ENCODE measurements at regions not wholly inside any gene's neighbourhood (a gene's known extent, or its start where the extent isn't known, plus 50 kb on each side); places are given as distances from the start of the nearest gene placed in this dataset.
"Not testable (repeated sequence)": the region's sequence is repeated elsewhere in the genome, so short reads cannot be mapped to it uniquely, and the experiment has no call there.

- DNase-seq = no peak
These were observed 99.0 kb upstream of the TSHZ3 start for GRCh38 chr19:31448221-31448657.

DNA sequence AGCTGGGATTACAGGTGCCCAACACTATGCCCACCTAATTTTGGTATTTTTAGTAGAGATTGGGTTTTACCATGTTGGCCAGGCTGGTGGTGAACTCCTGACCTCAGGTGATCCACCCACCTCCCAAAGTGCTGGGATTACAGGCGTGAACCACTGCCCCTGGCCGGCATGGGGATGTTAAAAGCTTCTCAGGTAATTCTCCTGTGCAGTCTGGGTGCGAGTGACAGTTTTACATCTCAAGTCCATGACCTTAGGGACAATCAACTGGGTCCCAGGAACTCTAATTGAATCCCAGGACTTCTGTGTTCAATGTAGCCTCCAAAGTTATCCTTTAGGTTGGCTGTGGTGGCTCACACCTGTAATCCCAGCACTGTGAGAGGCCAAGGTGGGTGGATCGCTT lies 100.1 kb upstream of the TSHZ3 start:
- no peak for DNase-seq

- no peak for DNase-seq
These were observed 101.5 kb upstream of the TSHZ3 start for GRCh38 chr19:31450696-31451095.

GRCh38 chr19:31451686-31452330 lies 102.6 kb upstream of the TSHZ3 start:
- DNase-seq = no peak

GRCh38 chr19:31459430-31459829 lies 110.2 kb upstream of the TSHZ3 start:
- no peak for DNase-seq

DNA sequence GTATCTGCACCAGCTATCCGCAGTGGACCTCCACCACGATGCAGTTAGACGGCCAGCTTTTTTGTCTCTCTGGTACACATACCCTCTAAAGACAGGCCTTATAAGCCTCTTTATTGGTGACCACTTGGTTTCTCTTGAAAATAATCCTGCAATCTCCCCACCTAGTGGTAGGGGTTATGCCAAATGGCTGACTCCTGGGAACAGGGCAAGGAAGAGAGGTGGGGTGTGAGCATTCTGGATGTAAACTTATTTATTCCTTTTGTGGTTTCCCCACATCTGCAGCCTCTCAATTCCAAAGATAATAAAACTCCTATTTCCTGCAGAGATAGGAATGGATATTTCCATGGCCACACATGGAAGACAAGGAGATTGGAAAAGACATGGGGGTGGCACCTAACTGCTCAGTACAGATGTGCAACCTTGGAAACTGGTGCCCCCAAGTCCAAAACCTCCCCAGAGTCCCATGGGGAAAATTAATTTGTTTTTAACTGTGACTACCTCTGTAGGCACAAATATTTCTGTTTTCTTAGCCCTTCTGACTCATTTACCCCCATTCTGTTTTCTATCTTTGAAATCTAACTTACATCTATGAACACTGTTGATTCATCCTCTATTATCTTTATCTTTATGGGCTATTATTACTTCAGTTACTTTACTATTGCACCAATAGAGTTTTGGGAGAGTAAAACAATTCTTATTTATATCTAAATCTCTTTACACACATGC lies 112.7 kb upstream of the TSHZ3 start:
- DNase-seq = no peak

DNA sequence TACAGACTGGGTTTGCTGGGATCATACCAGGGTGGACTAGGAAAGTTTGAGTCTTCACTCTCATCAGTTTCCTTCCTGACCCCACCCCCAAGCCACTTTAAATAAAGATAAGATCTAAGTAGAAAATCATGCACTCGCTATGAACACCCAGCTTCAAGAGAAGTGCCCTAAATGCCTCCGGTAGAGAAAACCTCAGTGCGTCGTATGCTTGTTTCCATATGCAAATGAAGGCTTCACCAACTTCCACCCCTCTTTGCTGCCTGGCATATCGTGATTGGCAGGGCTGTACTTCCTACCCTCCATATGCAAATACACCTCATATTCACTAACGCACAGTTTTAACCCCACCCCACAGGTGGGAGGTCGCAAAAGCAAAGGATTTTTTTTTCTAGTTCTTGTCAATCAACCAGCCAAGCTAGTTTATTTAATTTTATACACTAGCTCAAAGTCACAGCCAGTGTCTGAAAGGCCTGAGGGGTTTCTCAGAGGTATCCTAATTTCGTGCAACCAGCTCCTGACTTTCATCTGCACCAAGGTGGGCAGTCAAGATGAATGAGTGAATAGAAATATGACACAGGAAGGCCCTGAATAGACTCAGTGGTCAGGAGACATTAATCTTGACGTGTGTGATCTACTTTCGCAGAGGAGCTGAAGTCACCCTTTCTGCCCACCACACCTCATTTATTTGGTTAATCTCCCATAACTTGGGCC lies 121.1 kb upstream of the TSHZ3 start:
- no peak for DNase-seq

- no peak for DNase-seq
These were observed 121.7 kb upstream of the TSHZ3 start for GRCh38 chr19:31470952-31471351.

DNA sequence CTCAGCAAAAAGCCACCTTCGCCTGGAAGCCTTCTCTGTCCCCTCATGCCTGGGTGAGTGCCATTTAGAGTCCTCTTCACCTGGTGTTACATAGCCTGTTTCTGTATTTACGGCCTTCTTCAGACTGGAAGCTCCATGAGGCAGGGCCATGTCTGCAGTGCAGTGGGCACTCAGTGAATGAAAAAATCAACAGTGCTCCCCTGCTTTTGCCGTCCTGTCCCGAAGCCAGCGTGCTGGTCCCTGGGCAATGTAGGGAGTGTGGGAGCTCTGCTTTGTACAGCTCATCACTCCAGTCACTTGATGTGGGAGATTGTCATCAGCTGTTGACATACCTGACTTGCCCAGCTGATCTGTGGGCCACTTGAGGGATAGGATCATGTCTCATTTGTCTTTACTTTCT lies 129.0 kb upstream of the TSHZ3 start:
- DNase-seq = no peak

DNA sequence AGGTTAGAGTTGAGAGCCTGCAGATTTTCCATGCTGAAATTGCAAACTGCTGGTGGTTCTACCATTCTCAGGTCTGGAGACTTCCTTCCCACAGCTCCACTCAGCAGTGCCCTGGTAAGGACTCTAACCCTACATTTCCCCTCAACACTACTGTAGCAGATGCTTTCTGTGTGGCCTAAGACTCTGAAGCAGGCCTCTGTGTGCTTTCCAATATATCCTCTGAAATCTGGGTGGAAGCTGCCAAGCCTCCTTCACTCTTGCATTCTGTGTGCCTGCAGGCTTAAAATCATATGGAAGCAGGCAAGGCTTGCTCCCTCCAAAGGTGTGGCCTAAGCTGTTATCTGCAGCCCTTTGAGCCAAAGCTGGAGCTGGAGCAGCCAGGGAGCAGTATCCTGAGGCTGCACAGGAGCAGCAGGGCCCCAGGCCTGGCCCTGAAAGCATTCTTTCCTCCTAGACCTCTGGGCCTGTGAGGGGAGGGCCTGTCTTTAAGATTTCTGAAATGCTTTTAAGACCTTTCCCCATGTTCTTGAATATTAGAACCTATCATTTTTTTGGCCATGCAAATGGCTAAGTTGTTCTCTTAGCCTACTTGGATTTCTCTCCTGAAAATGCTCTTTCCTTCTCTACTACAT lies 134.1 kb upstream of the TSHZ3 start:
- DNase-seq = no peak

GRCh38 chr19:31484858-31485410 lies 135.7 kb upstream of the TSHZ3 start:
- DNase-seq = not testable (repeated sequence)

- DNase-seq = no peak
These were observed 136.2 kb upstream of the TSHZ3 start for GRCh38 chr19:31485472-31485871.

GRCh38 chr19:31491242-31491641 lies 142.0 kb upstream of the TSHZ3 start:
- no peak for DNase-seq

GRCh38 chr19:31492050-31492449 lies 142.8 kb upstream of the TSHZ3 start:
- DNase-seq = no peak

DNA sequence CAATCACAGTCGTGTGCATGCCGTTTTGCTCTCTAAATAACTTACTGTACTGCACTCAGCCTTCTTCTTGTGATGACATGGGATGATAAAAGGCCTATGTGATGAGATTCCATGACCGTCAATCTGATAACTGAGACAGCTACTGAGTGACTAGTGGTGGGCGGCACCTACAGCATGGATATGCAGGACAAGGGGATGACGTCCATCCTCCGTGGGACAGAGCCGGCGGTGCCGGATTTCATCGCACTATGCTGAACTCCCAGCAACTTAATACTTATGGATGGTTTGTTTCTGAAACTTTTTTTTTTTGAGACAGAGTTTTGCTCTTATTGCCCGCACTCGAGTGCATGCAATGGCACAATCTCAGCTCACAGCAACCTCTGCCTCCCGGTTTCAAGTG lies 146.8 kb upstream of the TSHZ3 start:
- DNase-seq = no peak

DNA sequence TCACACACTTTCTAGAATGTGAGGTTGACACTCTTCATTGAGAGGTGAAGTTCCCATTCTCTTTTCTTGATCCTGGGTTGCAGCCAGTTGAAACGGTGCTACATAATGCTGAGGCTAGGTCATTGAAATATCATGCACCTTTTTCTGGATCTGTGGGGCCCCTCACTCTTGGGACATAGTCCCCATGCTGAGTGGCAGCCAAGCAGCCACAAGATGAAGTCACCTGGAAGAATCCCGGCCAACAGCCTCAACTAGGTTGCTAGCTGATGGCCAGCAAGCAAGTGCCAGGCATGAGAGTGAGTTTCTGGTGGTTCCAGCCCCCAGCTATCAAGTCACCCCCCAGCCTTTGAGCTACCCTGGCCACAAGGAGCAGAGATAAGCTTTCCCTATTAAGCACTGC lies 148.5 kb upstream of the TSHZ3 start:
- no peak for DNase-seq

GRCh38 chr19:31498781-31499180 lies 149.5 kb upstream of the TSHZ3 start:
- no peak for DNase-seq

GRCh38 chr19:31499281-31500196 lies 150.3 kb upstream of the TSHZ3 start:
- no peak for DNase-seq

- DNase-seq = no peak
These were observed 151.1 kb upstream of the TSHZ3 start for GRCh38 chr19:31500197-31500830.

- no peak for DNase-seq
These were observed 151.7 kb upstream of the TSHZ3 start for GRCh38 chr19:31500946-31501345.

DNA sequence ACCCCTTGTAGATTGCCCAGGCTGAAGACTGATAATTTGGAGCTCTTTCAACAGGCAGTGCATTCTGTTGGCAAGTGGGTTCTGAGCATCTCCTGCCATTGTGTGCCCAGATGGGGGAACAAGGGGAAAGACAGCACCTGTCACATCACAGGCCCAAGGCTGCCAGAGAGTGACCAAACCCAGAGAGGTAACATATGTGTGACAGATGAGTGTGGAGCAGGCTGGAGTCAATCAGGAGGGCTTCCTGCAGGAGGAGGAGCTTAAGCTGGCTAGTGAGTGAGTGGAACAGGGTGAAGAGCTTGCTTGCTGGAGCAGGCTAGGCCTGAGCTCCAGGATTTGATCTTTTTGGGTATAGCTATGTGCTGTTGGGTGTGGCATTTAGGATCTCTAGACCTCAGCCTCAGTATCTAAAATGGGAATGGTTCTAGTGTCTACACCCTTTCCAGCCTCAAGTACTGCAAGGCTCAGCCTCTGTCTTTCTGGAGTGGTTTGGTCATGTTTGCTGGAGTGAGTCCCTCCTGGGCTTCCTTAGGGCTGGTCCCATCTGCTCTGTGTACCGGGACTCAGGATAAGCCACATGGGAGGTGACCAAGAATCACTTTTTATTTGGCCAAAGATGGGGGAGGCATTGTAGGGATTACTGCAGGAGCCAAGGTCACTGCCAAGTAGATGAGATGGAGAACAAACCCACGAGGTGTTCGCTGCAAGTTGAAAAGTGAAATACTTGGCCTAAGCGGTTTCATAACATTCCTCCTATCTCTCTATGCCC lies 152.4 kb upstream of the TSHZ3 start:
- no peak for DNase-seq
